Daoy (cell line): ENCODE measurements at regions not wholly inside any gene's neighbourhood (a gene's known extent, or its start where the extent isn't known, plus 50 kb on each side); places are given as distances from the start of the nearest gene placed in this dataset.

Experiments
- DNase-seq: peaks from one replicate; pipeline ENCODE4 v3.0.0-alpha.2; 2015; ENCODE audit warnings: low read depth

DNA sequence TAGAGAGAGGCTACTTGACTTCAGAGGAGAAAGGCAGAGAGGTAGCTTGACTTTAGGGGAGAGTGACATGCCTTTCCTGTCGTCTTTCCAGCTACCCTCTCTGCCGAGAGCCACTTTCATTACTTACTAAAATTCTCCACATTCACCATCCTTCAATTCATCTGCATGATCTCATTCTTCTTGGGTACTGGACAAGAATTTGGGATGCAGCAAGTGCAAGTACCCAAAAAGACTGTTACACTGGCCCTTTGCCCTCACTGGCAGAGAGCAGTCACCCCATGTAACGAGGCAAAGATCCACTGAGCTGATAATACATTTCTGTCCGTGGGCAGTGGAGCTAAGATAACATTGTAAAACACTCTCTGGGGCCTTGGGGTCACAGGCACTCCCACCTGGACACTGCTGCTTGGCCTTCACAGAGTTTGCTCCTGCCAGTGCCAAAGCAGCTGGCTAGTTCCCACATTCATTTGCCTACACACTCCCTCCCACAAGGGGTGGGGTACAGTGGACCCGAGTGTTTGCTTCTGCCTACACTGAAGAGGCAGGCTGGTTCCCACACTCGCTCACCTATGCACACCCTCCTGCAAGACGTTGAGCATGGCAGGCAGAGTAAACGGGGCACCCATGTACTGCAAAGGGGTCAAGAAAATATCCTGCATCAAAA is 1276.9 kb upstream of the PCDH9 start:
- no peak for DNase-seq

DNA sequence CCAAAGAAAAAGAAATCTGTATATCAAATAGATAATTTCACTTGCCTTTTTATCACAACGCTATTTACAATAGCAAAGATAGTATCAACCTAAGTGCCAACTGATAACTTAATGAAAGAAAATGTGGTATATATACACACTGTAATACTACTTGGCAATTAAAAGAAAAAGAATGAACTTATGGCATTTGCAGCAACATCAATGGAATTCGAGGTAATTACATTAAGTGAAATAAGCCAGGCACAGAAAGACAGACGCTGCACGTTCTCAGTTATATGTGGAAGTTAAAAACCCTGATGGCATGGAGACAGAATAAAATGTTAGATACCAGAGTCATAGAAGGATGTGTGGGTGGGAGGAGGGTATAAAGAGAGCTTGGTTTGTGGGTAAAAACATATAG is 1260.5 kb upstream of the PCDH9 start:
- DNase-seq: no peak

DNA sequence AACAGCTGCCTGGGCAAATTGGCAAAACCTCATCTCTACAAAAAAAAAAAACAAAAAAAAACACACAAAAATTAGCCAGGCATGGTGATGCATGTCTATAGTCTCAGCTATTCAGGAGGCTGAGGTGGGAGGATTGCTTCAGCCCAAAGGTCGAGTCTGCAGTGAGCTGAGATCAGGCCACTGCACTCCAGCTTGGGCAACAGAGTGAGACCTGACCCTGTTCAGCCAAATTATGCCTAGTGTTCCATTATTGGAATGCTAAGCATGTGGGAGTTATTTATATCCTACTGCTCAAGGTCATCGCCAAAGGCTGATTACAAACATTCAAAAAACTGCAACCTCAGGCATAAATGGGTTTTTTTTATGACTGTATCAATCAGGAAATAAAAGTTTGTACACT is 1251.0 kb upstream of the PCDH9 start:
- no peak for DNase-seq

DNA sequence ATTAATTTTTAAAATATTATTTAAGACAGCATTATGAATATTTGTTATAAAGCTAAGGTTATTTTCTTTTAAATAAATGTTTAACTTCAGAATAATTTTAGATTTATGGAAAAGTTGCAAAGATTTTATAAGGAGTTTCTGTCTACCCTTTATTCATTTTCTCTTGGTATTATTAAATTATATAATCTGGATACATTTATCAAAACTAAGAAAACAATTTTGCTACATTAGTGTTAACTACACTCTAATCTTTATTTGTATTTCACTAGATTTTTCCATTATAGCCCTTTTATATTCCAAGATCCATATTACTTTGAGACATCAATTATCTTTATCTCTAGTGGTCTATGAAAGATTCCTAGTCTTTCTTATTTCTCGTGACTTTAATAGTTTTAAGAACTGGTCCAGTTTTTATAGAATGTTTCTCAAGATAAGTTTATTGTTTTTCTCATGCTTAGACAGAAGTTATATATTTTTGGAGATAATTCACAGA is 1243.7 kb upstream of the PCDH9 start:
- DNase-seq: no peak

DNA sequence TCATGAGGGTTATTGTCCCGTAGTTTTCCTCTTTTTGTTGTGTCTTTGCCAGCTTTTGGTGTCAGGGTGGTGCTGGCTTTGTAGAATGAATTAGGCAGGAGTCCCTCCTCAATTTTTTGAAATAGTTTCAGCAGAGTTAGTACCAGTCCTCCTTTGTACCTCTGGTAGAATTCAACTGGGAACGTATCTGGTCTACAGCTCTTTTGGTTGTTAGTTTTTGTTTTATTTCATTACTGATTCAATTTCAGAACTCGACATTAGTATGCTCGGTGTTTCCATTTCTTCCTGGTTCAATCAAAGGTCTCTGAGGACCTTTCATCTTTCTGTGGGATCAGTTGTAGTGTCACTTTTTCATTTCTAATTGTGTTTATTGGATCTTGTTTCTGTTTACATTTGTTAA is 1237.0 kb upstream of the PCDH9 start:
- no peak for DNase-seq

DNA sequence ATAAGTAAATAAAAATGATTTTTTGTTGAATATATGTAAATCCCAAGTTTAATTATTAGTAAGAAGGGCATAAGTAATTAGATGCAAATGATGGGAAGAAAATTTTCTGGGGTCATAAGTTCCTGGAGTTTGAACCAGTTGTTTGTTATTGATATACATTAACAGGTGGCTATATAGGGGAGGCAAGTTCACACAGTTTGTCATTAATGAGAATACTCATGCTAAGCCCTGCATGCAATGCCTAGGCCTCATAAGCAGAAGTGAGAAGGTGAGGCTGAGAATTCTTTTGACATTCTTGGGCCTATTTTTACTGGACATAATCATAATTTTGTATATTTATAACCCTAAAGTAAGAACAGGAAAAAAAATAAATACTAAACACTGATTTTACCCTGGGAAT is 1210.7 kb upstream of the PCDH9 start:
- DNase-seq: no peak

DNA sequence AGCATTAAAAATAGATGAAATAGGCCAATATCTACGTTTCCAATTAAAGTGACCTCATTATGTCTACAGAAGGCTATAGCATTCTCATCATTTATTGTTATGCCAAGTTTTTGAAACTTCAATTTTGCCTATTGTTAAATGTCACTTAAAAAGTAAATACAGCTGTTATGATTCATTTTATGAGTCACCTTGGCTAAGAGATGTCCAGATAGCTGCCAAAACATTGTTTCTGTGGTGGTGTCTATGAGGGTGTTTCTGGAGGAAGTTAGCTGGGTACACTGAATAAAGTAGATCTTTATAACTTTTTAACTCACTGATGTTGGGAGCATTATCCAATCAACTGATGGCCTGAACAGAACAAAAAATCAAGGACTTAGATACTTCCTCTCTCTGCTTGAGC is 1209.7 kb upstream of the PCDH9 start:
- peak; percentile 3 for DNase-seq

DNA sequence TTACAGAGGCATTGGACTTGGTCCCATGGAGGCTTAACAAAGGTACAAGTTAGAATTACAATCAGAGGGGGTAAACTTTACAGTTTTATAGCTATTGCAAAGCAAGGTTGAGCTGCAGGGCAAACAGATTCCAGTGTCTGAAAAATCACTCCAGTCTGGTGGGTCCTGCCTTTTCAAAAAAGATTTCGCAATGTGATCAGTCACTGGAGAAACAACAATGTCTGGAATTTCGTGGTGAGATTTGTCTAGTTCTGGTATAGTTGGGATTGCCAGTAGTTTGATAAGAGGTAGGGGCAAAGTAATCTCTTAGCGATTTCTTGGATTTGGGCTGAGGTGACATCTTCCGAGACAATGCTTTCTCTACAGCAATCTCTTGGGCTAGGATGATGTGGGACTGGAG is 1198.2 kb upstream of the PCDH9 start:
- DNase-seq: no peak

DNA sequence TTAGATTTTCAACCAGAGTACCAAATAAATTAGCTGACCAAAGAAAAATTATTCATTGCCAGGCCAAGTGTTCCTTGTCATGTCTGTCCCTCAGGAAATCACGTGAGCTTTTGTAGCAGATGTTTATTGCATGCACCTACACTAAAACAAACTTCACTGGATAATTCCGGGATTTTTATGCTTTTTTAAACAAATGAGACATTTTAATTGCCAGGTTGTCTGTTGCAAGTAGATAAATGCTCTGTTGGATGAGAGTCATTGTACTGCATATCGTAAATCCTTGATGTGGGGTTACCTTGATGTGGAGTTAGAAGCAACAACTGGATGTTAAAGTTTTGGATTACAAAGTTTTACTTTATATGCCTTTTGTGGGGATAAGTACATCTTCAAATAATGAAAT is 1187.7 kb upstream of the PCDH9 start:
- no peak for DNase-seq

DNA sequence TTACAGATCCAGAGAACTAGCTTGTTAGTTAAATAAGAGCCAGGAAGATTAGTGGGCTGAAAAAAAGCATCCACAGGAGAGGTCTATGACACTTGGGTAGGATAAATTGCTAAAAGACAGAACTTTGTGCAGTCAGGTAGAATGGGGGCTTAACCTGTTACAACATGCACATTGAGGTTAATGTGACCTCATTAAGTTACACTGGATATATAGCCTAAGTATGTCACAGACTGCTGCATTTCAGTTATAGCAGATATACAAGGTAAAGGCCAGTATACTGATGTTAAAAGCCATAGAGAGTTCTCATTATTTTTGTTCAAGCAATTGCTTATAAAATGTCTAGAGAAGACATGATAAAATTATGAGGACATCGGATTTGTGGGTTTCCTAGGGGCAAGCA is 1179.9 kb upstream of the PCDH9 start:
- no peak for DNase-seq

DNA sequence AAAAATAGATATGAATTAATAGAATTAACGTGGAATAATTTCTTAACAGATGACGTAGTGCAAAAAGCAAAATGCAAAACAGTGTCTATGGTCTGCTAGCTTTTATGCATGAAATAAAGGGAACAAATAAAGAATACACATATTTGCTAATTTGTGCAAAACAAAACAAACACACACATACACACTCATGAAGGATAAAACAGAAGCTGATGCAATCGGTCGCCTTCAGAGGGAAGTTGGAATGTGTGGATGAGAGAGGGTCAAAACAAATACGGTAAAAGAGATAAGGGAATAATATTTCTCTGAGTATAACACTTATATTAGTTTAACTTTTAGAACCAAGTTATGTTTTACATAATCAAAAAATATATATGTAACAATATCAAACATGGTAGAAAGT is 1160.9 kb upstream of the PCDH9 start:
- no peak for DNase-seq

DNA sequence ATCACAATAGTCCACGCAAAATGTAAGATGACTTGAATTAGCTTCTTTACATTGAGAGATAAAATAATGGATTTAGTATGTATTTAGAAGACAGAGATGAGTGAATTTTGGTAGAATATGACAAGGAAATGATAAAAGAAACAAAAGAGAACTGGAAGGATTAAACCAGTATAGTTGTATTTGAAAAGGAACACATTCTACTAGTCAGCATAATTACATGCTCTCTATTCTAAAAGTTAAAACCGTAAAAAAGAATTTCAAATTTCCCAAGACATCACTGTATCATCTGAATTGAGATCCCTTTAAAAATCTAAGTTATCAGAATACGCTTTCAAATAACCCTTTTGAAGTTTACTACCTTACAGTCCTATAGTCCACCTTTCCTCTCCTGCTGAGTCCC is 1156.7 kb upstream of the PCDH9 start:
- no peak for DNase-seq

DNA sequence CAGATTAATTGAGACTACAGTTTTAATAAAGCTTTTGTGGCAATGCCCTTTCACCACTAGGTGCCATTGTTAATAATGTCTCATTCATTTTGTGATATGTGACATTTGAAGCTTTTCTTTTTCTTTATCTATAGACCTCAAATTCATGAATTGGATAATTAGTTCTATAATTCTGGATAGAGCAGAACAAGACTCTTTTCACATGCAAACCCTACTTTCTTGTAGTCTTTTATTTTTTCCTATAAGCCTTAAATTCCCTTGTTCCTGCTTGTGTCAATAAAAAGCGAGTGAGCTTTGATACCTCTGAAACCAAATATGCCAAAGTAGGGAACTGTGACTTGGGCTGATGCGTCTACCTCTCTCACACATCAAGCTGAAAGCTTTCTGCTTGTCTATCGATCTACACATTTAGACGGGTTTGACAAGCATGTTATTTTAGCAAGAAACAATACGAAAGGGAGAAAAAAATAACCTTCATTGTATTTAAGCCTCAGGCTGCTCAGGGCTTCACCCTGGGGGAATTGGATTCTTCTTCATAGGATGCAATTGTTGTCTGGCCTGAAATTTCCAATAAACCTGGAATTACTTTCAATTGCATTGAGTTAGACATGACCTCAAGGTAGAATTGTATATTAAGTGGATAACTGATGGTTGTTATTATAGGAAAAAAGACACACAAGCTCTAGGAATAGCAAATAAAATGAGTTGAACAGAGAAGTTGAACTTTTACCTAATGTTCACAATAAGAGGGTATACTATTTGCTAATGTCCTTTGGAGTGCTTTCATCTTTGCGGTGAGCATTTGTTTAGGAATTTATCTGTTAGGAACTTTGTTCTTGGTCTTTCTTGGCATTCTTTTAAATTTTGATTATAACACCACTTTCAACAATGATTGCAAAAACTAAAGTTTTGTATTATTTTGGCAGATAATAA is 1150.2 kb upstream of the PCDH9 start:
- no peak for DNase-seq

DNA sequence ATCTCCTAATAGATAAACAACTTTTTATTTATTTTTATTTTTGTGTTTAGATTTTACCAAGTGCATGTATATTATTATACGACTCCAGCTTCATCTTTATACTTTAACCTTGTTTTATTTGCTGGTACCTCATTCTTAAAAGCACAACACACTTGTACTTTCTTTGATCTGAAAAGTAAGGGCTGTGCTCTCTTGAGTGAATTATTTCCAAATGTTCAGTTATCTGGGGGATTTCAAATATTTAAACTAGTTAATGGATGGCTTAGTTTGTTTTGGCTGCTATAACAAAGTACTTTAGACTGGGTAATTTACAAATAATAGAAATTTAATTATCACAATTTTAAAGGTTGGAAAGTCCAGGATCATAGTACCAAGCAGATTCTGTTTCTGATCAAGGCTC is 1148.2 kb upstream of the PCDH9 start:
- DNase-seq: no peak

DNA sequence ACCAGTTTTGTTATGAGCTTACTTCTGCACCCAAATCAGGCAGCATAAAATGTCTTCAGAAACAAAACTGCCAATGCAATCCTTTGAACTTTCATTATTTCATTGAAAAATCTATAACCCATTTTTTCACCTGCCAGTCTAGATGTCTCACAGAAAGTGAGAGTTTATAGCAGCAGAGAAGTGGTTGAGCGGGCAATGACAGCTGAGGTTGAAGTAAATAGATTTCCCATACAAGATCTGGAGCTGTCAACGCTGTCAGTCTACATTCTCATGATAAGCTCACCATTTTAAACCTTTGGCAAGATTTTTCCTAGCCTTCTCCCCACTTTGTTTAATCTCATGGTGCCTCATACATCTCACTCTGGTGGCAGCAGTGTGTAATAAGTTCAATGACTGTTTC is 1144.9 kb upstream of the PCDH9 start:
- no peak for DNase-seq

DNA sequence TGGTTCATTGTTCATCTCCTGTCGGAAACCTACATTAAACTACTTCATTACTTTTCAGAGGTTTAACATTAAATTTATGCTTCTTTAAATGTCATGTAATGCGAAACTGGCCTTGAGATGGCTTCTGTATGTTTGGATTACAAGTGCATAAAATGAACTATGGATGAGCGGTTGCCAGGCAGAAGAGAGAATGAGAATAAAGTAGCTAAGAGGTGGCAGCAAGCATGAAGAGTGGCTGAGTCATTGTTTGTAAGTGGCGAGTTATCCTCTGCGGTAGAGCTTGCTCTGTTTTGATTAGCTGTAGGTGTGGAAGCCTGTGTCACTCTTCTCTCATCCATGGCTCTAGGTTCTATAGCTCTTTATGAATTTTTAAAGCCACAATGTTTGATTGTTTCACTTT is 1139.6 kb upstream of the PCDH9 start:
- DNase-seq: peak; percentile 8

DNA sequence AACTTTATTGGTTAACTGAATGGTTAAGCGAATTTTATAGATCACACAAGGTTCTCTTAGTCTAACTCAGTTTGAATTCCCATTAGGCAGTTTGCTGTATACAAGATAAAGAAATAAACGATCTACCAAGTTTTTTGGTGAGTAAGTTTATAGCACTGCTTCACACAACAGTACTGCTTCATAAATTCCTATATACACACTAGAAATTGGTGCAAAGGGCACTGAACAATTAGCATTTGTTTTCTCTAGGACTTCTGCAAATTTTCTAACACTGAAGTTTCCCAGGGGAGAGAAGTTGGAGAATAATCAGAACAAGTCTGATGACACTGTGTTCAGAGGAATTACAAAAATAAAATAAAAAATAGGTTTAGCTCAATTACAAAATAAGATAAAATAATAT is 1138.8 kb upstream of the PCDH9 start:
- no peak for DNase-seq

DNA sequence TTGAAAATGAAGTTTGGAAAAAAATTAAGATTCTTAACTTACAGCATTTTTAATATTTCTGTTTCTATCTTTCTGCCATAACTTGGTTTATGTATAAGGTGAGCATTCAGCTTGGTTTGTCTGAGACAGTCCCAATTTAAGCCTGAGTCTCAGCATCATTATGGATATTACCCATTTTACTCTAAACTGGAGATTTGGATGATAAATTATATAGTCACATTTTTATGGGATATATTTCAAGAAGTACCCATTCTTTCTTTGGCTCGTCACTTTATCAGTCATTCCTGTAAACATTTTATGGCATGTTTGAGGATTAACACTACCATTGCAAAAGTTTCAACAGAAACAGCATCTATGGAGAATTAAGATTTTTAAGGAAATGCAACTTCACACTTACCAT is 1129.0 kb upstream of the PCDH9 start:
- DNase-seq: no peak

DNA sequence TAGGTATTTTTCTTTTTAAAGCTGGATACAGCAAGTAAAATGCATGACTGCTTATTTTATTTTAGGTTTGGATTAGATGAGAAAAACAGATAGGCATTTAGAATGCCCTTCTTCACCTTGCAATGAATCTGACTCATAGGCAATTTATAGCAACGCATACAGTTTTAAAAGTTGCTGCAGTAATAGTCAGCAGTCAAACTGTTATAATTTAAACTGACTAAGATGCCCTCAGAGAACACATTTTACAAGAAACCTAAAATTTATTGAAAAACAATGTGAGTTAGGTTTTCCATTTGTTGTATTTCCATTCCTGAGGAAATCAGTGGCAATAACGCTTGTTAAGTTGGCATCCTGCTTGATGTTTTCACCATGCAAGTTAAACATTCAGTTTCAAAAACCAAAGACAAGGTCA is 1128.2 kb upstream of the PCDH9 start:
- no peak for DNase-seq

DNA sequence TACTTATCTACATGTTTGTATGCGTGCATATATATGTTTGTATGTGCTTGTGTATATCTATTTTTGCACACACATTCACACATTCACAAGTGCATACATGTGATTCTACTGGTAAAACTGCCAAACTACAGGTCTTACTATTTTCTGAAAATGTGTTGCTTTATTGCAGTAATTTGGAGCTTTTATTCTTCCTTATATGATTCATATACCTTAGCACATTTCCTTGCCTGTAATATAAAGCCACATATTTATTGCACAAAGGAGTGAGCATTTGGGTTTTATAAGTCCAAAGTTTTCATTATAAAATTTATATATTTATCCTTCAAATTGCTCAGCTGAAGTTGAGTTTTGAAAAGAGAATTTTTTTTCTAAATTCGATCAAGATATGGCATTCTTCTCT is 1120.4 kb upstream of the PCDH9 start:
- no peak for DNase-seq

DNA sequence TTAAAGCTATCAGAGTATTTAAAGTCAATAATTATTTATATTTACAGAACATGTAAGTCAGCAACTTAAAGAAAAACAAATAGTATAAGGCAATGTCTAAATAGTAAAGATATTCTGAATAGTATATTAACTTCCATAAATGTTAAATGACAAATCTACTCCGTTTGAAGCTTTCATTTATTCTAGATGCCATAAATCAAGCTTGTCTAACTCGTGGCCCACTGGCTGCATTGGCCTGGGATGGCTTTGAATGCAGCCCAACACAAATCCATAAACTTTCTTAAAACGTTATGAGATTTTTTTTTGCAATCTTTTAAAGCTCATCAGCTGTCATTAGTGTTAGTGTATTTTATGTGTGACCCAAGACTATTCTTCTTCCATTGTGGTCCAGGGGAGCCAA is 1117.1 kb upstream of the PCDH9 start:
- DNase-seq: no peak

DNA sequence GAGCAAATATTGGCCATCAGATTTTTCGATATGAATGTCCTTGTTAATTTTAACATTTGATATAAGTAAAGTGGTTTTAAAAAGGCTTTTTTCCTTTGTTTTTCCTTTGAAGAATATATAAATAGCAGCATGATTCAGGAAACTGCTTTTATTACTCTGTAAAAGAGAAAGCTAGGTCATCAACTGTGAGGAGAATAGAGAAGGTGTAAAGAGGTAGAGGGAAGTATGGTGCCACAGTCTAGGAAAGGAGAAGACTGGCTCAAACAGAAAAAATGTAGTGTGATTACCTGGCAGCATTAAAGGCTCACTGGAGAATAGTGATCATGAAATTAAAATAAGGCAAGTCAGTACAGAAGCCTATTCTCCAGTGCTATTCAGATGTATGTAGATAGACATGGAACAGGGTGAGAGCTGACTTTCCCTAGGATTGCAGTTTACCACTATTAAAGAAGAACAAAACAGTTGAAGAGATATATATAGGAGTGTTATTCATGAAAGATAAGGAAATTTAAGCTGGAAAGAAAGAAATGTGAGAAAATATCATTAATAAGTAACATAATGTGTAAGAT is 1115.9 kb upstream of the PCDH9 start:
- no peak for DNase-seq

DNA sequence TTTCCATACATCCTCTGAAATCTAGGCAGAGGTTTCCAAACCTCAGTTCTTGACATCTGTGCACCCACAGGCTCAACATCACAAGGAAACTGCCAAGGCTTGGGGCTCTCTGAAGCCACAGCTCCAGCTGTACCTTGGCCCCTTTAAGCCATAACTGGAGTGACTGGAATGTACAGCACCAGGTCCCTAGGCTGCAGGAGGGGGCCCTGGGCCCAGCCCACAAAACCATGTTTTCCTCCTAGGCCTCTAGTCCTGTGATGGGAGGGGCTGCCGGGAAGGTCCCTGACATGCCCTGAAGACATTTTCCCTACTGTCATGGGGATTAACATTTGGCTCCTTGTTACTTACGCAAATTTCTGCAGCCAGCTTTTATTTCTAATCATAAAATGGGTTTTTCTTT is 1093.0 kb upstream of the PCDH9 start:
- DNase-seq: no peak
